Left lung (tissue), 4 donors: ENCODE measurements at regions not wholly inside any gene's neighbourhood (a gene's known extent, or its start where the extent isn't known, plus 50 kb on each side); places are given as distances from the start of the nearest gene placed in this dataset.

Experiments used
- ATAC-seq: fragments of 200-7000 bp; cut with Tn5 transposase; one replicate; pipeline ENCODE4 v1.9.1; 2020; ENCODE audit warnings: moderate library complexity
- DNase-seq, 4 donors: peaks; one replicate each; pipeline ENCODE4 v3.0.0-alpha.2; 2013 to 2020
- H3K27ac ChIP-seq, 2 donors: fragments of 200-600 bp; sonication (generic) in 1 of 2; one replicate each; pipeline versions ENCODE4 v1.5.0 to v1.8.0; 2020 to 2021
- H3K27me3 ChIP-seq, 2 donors: fragments of 200-600 bp; sonication (generic) in 1 of 2; one replicate each; pipeline versions ENCODE4 v1.5.0 to v1.8.0; 2020 to 2021
- H3K36me3 ChIP-seq, 2 donors: fragments of 200-600 bp; sonication (generic) in 1 of 2; one replicate each; pipeline versions ENCODE4 v1.5.0 to v1.8.0; 2020 to 2021
- H3K4me1 ChIP-seq, 2 donors: fragments of 200-600 bp; one replicate each; pipeline ENCODE4 v1.8.0; 2021
- H3K4me3 ChIP-seq, 2 donors: fragments of 200-600 bp; sonication (generic) in 1 of 2; one replicate each; pipeline versions ENCODE4 v1.5.0 to v1.8.0; 2020 to 2021; ENCODE audit warnings: mild to moderate bottlenecking in 1 of 2
- H3K9me3 ChIP-seq, 2 donors: fragments of 200-600 bp; sonication (generic) in 1 of 2; one replicate each; pipeline versions ENCODE4 v1.5.0 to v1.8.0; 2020 to 2021
- intact Hi-C, 2 donors: fragments of 100-400 bp; cut with DNase I; formaldehyde crosslinking; loops; one replicate each; pipeline versions ENCODE4 v1.11.2 to v1.14.2; 2022
- TF ChIP-seq, protein P1 (sequence below), 2 donors: fragments of 200-600 bp; sonication (generic) in 1 of 2; IDR thresholded peaks; one replicate each; pipeline versions ENCODE4 v1.5.0 to v1.8.0; 2021; ENCODE audit warnings: antibody characterized with exemption in 2 of 2
- donor health status: DM: no; HTN: yes; CAD: no.
- donor health status: DM: no; HTN: no; CAD: no.

DNA sequence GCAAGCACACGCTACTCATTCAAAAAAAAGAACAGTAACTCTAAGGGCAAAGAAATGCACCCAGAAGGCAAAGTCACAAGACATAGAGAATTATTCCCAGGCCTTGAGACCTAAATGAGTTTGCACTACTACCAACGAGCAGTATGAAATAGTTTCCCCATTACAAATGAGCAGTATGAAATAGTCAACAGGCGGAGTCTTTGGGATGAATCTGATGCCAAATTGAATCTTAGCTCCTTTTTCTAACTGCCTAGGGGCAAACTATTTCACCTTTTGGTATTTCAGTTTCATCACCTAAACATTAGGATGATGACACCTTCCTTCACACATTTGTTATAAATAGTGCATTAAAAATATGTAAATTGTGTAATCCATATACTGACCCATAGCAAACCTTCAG lies 213.0 kb upstream of the FAT4 start:
- no peaks in the 10 kb centered on the region for H3K27me3 ChIP-seq
- no peak overlapping the region for H3K27ac ChIP-seq
- no peak overlapping the region for H3K4me3 ChIP-seq
- no peak for ATAC-seq
- no peaks in the 10 kb centered on the region for H3K9me3 ChIP-seq
- intact Hi-C loops: no loop called here
- no peak for DNase-seq
- TF ChIP-seq, protein P1, sequence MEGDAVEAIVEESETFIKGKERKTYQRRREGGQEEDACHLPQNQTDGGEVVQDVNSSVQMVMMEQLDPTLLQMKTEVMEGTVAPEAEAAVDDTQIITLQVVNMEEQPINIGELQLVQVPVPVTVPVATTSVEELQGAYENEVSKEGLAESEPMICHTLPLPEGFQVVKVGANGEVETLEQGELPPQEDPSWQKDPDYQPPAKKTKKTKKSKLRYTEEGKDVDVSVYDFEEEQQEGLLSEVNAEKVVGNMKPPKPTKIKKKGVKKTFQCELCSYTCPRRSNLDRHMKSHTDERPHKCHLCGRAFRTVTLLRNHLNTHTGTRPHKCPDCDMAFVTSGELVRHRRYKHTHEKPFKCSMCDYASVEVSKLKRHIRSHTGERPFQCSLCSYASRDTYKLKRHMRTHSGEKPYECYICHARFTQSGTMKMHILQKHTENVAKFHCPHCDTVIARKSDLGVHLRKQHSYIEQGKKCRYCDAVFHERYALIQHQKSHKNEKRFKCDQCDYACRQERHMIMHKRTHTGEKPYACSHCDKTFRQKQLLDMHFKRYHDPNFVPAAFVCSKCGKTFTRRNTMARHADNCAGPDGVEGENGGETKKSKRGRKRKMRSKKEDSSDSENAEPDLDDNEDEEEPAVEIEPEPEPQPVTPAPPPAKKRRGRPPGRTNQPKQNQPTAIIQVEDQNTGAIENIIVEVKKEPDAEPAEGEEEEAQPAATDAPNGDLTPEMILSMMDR (IDR thresholded peaks at IDR 0.05): no peak
- H3K4me1 ChIP-seq: no peaks in the 10 kb centered on the region
- H3K36me3 ChIP-seq: no peaks in the 10 kb centered on the region

DNA sequence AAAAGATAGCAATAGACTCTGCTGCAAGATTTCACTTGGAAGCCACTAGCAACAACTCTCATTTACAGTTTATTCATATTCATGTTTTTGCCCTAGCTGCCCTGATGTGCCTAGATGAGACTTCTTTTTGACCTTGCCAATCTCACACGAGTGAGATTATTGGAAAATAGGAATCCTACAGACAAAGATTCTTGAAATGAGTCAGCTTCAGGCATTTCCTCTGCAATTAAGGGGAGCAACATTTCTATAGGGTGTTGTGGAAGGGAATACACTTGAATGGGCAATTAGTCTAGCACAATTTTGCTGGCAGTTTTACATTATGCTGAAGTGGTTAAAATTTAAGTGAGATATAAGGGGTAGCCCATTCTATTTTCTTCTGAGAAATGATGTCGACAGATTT lies 217.0 kb upstream of the FAT4 start:
- TF ChIP-seq, protein P1 (IDR thresholded peaks at IDR 0.05): no peak
- Histone ChIP-seq H3K36me3 (no peaks in the 10 kb centered on the region), H3K9me3 (no peaks in the 10 kb centered on the region), H3K4me1 (no peaks in the 10 kb centered on the region), H3K27ac (no peak overlapping the region), H3K4me3 (no peak overlapping the region), H3K27me3 (no peaks in the 10 kb centered on the region)
- ATAC-seq: no peak
- intact Hi-C loops: no loop called here
- DNase-seq: no peak

GRCh38 chr4:125096662-125097061 lies 218.1 kb upstream of the FAT4 start:
- DNase-seq: no peak
- no peaks in the 10 kb centered on the region for H3K4me1 ChIP-seq

DNA sequence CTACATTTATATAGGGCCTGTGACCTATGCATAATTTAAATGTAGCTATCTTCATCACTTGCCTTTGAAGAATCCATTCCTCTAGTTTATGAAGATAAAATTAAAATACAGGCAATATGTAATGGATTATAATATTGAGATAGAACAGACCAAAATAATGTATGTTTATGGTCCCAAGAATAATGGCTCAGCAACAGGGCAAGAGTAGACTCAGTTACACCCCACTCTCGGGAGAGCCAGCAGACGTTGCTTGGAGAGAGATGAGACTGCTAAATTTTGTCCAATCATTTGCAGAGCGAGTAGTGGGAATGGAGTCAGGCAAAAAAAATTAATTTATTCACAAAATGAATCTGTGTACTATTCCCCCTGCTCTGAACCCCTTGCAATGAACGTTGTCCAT lies 223.2 kb upstream of the FAT4 start:
- Histone ChIP-seq H3K36me3 (no peaks in the 10 kb centered on the region), H3K9me3 (no peaks in the 10 kb centered on the region), H3K27ac (no peak overlapping the region), H3K4me1 (no peaks in the 10 kb centered on the region), H3K27me3 (no peaks in the 10 kb centered on the region), H3K4me3 (no peak overlapping the region)
- intact Hi-C loops: no loop called here
- TF ChIP-seq, protein P1 (IDR thresholded peaks at IDR 0.05): no peak
- DNase-seq: no peak
- no peak for ATAC-seq

More at GRCh38 chr4:125096662-125097061, 218.1 kb upstream of the FAT4 start:
- intact Hi-C loops: no loop called here
- Histone ChIP-seq H3K27me3 (no peaks in the 10 kb centered on the region), H3K27ac (no peak overlapping the region), H3K9me3 (no peaks in the 10 kb centered on the region), H3K4me3 (no peak overlapping the region), H3K36me3 (no peaks in the 10 kb centered on the region)
- TF ChIP-seq, protein P1 (IDR thresholded peaks at IDR 0.05): no peak
- no peak for ATAC-seq

DNA sequence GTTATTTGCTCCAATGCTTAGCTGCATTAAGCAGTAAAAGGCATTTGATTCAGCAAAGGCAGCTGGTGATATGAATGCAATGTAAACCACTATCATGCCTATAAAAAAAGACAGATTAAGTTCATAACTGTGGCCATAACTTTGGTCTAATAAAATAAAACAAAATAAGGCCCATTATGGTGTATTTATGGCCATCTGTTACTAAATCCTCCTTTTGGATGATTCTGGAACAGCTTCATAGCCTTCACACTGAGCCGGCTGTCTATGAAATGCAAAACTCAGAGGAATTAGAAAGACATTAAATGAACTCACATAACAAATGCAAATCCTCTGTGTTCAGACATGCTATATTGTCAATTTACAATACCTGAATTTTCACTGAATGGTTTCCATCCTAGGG lies 223.7 kb upstream of the FAT4 start:
- Histone ChIP-seq H3K27me3 (no peaks in the 10 kb centered on the region), H3K4me3 (no peak overlapping the region), H3K4me1 (no peaks in the 10 kb centered on the region), H3K27ac (no peak overlapping the region), H3K36me3 (no peaks in the 10 kb centered on the region), H3K9me3 (no peaks in the 10 kb centered on the region)
- intact Hi-C loops: no loop called here
- TF ChIP-seq, protein P1 (IDR thresholded peaks at IDR 0.05): no peak
- no peak for DNase-seq
- ATAC-seq: no peak
